Calu3 (cell line): ENCODE measurements at regions not wholly inside any gene's neighbourhood (a gene's known extent, or its start where the extent isn't known, plus 50 kb on each side); places are given as distances from the start of the nearest gene placed in this dataset.
"Not testable (repeated sequence)": the region's sequence is repeated elsewhere in the genome, so short reads cannot be mapped to it uniquely, and the experiment has no call there.

ENCODE experiments used
- BruUV-seq: library from RNA; stranded (reverse); fragments of 400-500 nt; replicated peaks from 2 replicates; lab custom pipeline; 2021; lab: Mats Ljungman, UMichigan
- CTCF ChIA-PET: fragments of 300-600 bp; sonication (Branson Sonifier 250); formaldehyde crosslinking; loops from one replicate; lab custom pipeline; 2022; ENCODE audit warnings: antibody characterized with exemption; lab: Charles Lee
- DNase-seq: peaks from one replicate; pipeline ENCODE4 v3.0.0; 2022
- H3K27ac Mint-ChIP-seq: one replicate; pipeline ENCODE4 v1.8.0; 2022; ENCODE audit warnings: mixed read lengths; ENCODE audit not compliant: unreplicated experiment
- H3K27me3 Mint-ChIP-seq: one replicate; pipeline ENCODE4 v1.8.0; 2022; ENCODE audit warnings: mixed read lengths; ENCODE audit not compliant: unreplicated experiment
- H3K36me3 Mint-ChIP-seq: one replicate; pipeline ENCODE4 v1.8.0; 2022; ENCODE audit warnings: mild to moderate bottlenecking, moderate library complexity, mixed read lengths; ENCODE audit not compliant: insufficient read depth, unreplicated experiment
- H3K4me1 Mint-ChIP-seq: one replicate; pipeline ENCODE4 v1.8.0; 2022; ENCODE audit warnings: mild to moderate bottlenecking, low read depth, mixed read lengths; ENCODE audit not compliant: unreplicated experiment
- H3K4me3 Mint-ChIP-seq: one replicate; pipeline ENCODE4 v1.8.0; 2022; ENCODE audit warnings: mild to moderate bottlenecking, low read depth, moderate library complexity, mixed read lengths; ENCODE audit not compliant: unreplicated experiment
- H3K9me3 Mint-ChIP-seq: one replicate; pipeline ENCODE4 v1.8.0; 2022; ENCODE audit warnings: low read depth, mixed read lengths; ENCODE audit not compliant: unreplicated experiment
- intact Hi-C: fragments of 100-400 bp; cut with micrococcal nuclease; formaldehyde crosslinking; loops from one replicate; pipeline ENCODE4 v1.10.0; 2022; ENCODE audit not compliant: unreplicated experiment
- TF ChIP-seq, protein P1 (sequence below): fragments of 200-600 bp; IDR thresholded peaks from one replicate; pipeline ENCODE4 v1.8.0; 2022; ENCODE audit warnings: antibody characterized with exemption; ENCODE audit not compliant: unreplicated experiment

GRCh38 chr2:194301946-194302345 is 1355.1 kb upstream of the SLC39A10 start:
- H3K9me3 Mint-ChIP-seq = no peaks in the 10 kb centered on the region
- TF ChIP-seq, protein P1, sequence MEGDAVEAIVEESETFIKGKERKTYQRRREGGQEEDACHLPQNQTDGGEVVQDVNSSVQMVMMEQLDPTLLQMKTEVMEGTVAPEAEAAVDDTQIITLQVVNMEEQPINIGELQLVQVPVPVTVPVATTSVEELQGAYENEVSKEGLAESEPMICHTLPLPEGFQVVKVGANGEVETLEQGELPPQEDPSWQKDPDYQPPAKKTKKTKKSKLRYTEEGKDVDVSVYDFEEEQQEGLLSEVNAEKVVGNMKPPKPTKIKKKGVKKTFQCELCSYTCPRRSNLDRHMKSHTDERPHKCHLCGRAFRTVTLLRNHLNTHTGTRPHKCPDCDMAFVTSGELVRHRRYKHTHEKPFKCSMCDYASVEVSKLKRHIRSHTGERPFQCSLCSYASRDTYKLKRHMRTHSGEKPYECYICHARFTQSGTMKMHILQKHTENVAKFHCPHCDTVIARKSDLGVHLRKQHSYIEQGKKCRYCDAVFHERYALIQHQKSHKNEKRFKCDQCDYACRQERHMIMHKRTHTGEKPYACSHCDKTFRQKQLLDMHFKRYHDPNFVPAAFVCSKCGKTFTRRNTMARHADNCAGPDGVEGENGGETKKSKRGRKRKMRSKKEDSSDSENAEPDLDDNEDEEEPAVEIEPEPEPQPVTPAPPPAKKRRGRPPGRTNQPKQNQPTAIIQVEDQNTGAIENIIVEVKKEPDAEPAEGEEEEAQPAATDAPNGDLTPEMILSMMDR = no peak
- no peak overlapping the region for H3K27ac Mint-ChIP-seq
- H3K27me3 Mint-ChIP-seq = no peaks in the 10 kb centered on the region
- no peak overlapping the region for H3K4me3 Mint-ChIP-seq
- no peaks in the 10 kb centered on the region for H3K36me3 Mint-ChIP-seq
- DNase-seq = no peak
- intact Hi-C loops = no loop called here
- H3K4me1 Mint-ChIP-seq = no peaks in the 10 kb centered on the region
- no TSS peak for BruUV-seq
- CTCF ChIA-PET = no interaction called here

DNA sequence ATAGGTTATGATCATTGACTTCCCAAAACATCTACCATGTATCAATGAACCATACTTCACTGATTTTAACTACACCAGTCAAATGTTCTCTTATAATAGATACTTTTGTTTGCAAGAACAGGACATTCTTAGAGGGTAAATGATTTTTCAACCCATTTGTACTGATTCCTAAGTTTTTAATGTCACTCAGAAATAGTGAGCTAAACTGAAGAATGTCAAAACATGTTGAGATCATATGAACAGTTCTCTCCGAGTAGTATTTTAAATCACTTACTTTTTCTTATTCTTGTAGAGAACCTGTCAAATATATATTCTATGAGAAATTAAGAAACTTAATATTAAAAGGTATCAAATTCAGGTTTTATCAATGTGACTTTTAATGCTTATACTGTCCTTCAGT is 1362.9 kb upstream of the SLC39A10 start:
- TF ChIP-seq, protein P1 = no peak
- Mint-ChIP-seq H3K27ac (no peak overlapping the region), H3K27me3 (no peaks in the 10 kb centered on the region), H3K4me1 (no peaks in the 10 kb centered on the region), H3K9me3 (no peaks in the 10 kb centered on the region), H3K4me3 (no peak overlapping the region), H3K36me3 (no peaks in the 10 kb centered on the region)
- no peak for DNase-seq
- intact Hi-C loops = no loop called here
- BruUV-seq = no TSS peak
- CTCF ChIA-PET = no interaction called here

DNA sequence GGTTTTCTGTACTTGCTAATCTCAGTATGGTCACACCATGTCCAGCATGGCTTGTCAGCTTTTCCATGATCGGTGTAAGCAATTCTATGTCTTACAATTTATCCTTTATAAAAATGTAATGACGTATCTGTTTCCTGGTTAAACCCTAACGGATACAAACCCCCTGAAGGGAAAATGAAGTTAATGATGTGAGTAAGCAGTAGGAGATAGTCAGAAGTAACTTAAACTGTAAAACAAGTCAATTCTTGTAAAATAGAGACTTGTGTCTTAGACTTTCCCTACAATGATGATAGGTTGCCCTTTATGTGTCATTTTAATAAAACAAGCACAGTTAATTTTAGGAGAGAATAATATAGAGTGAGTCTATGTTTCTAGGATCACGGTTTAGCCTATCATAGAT is 1365.9 kb upstream of the SLC39A10 start:
- H3K4me1 Mint-ChIP-seq = no peaks in the 10 kb centered on the region
- H3K36me3 Mint-ChIP-seq = no peaks in the 10 kb centered on the region
- no peak overlapping the region for H3K4me3 Mint-ChIP-seq
- CTCF ChIA-PET = no interaction called here
- intact Hi-C loops = no loop called here
- no peak for DNase-seq
- no peaks in the 10 kb centered on the region for H3K27me3 Mint-ChIP-seq
- no peak overlapping the region for H3K27ac Mint-ChIP-seq
- BruUV-seq = no TSS peak
- no peaks in the 10 kb centered on the region for H3K9me3 Mint-ChIP-seq
- TF ChIP-seq, protein P1 = no peak

GRCh38 chr2:194289712-194290346 is 1367.2 kb upstream of the SLC39A10 start:
- H3K9me3 Mint-ChIP-seq = no peaks in the 10 kb centered on the region
- H3K36me3 Mint-ChIP-seq = no peaks in the 10 kb centered on the region
- no peaks in the 10 kb centered on the region for H3K4me1 Mint-ChIP-seq
- intact Hi-C loops = no loop called here
- no peak for DNase-seq
- TF ChIP-seq, protein P1 = no peak
- no peaks in the 10 kb centered on the region for H3K27me3 Mint-ChIP-seq
- no TSS peak for BruUV-seq
- CTCF ChIA-PET = interaction anchor here (0.6 to 0.7 kb wide), 2 partner anchors 1616 to 1649 kb away, joined by 3 read pairs; no protein-coding TSS in a partner anchor
- no peak overlapping the region for H3K4me3 Mint-ChIP-seq
- H3K27ac Mint-ChIP-seq = no peak overlapping the region

GRCh38 chr2:194276667-194277066 is 1380.4 kb upstream of the SLC39A10 start:
- intact Hi-C loops, H3K9me3 Mint-ChIP-seq, H3K4me1 Mint-ChIP-seq, CTCF ChIA-PET, H3K4me3 Mint-ChIP-seq, BruUV-seq, H3K27ac Mint-ChIP-seq, DNase-seq, H3K27me3 Mint-ChIP-seq, H3K36me3 Mint-ChIP-seq: not testable (repeated sequence)
